Mammary epithelial cell (primary cell): ENCODE measurements at regions not wholly inside any gene's neighbourhood (a gene's known extent, or its start where the extent isn't known, plus 50 kb on each side); places are given as distances from the start of the nearest gene placed in this dataset.

Experiments
- EZH2 ChIP-seq: IDR thresholded peaks from 2 replicates; pipeline ENCODE4 v1.6.1; 2012; ENCODE audit warnings: low read length, inconsistent platforms, borderline replicate concordance
- TF ChIP-seq, protein P1 (sequence below), 2 donors: IDR thresholded peaks in 1 of 2; conservative IDR thresholded peaks in 1 of 2; 2 replicates each; pipeline ENCODE4 v1.5.1; 2011 to 2012; ENCODE audit warnings: inconsistent platforms in 2 of 2, low read length in 2 of 2, mild to moderate bottlenecking in 2 of 2, control low read depth in 1 of 2, low read depth in 1 of 2; ENCODE audit not compliant: insufficient read depth in 1 of 2; ENCODE audit errors: extremely low read depth in 1 of 2

DNA sequence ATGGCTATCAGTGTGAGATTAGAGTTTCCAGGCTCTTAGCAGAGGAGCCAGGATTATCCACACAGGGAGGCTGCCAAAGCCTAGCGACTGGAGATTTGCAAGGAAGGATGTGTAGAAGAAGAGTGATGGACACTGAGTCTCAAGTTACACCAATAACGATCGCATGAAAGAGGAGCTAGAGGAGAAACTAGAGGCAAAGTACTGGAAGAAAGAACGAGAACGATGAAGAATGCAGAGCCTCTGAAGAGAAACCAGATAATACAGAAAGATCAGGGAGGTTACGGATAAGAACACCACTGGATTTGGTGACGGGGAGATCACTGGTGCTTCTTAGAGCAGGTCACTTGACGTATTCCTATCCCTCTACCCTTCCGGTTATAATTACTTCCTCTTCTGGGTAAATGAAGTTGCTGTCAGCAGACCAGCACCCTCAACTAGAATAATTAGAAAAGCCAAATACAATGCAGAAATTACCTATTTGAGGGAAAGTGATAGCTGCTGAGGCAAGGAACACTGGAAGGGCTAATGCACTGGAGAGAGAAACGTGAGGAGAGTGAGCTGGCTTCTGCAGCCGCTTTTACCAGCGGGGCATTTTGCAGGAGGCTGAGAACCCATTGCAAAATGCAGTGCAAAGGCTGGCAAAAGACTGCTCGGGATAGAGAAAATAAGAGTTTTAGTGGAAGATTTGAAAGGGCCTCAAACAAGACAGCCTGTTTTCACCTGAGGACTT lies 93.1 kb upstream of the HIF1A start:
- TF ChIP-seq, protein P1, sequence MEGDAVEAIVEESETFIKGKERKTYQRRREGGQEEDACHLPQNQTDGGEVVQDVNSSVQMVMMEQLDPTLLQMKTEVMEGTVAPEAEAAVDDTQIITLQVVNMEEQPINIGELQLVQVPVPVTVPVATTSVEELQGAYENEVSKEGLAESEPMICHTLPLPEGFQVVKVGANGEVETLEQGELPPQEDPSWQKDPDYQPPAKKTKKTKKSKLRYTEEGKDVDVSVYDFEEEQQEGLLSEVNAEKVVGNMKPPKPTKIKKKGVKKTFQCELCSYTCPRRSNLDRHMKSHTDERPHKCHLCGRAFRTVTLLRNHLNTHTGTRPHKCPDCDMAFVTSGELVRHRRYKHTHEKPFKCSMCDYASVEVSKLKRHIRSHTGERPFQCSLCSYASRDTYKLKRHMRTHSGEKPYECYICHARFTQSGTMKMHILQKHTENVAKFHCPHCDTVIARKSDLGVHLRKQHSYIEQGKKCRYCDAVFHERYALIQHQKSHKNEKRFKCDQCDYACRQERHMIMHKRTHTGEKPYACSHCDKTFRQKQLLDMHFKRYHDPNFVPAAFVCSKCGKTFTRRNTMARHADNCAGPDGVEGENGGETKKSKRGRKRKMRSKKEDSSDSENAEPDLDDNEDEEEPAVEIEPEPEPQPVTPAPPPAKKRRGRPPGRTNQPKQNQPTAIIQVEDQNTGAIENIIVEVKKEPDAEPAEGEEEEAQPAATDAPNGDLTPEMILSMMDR (conservative IDR thresholded peaks at IDR 0.05 in 1 of 2, IDR thresholded peaks at IDR 0.05 in 1 of 2; ENCODE audit: extremely low read depth in 1 of 2, insufficient read depth in 1 of 2, low read depth in 1 of 2, low read length in 2 of 2) = no peak
- TF ChIP-seq EZH2 = no peak
